Suprapubic skin (tissue), 3 donors: ENCODE measurements at regions not wholly inside any gene's neighbourhood (a gene's known extent, or its start where the extent isn't known, plus 50 kb on each side); places are given as distances from the start of the nearest gene placed in this dataset.

Experiments used
- CTCF ChIP-seq, 2 donors: fragments of 200-600 bp in 1 of 2; fragments of 450-650 bp in 1 of 2; sonication (generic) in 1 of 2; IDR thresholded peaks; one replicate each; pipeline ENCODE4 v1.5.1; 2016 to 2019; ENCODE audit warnings: antibody characterized with exemption in 2 of 2, mild to moderate bottlenecking in 1 of 2, moderate library complexity in 1 of 2
- POLR2AphosphoS5 ChIP-seq, 3 donors: sonication (generic); formaldehyde crosslinking; IDR thresholded peaks; one replicate each; pipeline ENCODE4 v1.6.1; 2017; ENCODE audit warnings: antibody characterized with exemption in 3 of 3

- no peak for TF ChIP-seq POLR2AphosphoS5 (IDR thresholded peaks at IDR 0.05)
- TF ChIP-seq CTCF (IDR thresholded peaks at IDR 0.05) = no peak
Measured at GRCh38 chr9:115945009-115945431, 208.6 kb upstream of the PAPPA start.
